Suprapubic skin (tissue), 4 donors: ENCODE measurements at regions not wholly inside any gene's neighbourhood (a gene's known extent, or its start where the extent isn't known, plus 50 kb on each side); places are given as distances from the start of the nearest gene placed in this dataset.

Source experiments
- DNase-seq, 2 donors: peaks; one replicate each; pipeline ENCODE4 v3.0.0-alpha.2; 2019; ENCODE audit warnings: low spot score in 2 of 2
- H3K27ac ChIP-seq: fragments of 200-600 bp; sonication (generic); one replicate; pipeline ENCODE4 v1.5.1; 2019
- H3K27me3 ChIP-seq: fragments of 200-600 bp; sonication (generic); one replicate; pipeline ENCODE4 v1.5.1; 2019
- H3K36me3 ChIP-seq: fragments of 200-600 bp; sonication (generic); one replicate; pipeline ENCODE4 v1.5.1; 2019
- H3K4me1 ChIP-seq: fragments of 200-600 bp; sonication (generic); one replicate; pipeline ENCODE4 v1.5.1; 2019
- H3K4me3 ChIP-seq: fragments of 200-600 bp; sonication (generic); one replicate; pipeline ENCODE4 v1.5.1; 2019; ENCODE audit warnings: mild to moderate bottlenecking
- H3K9me3 ChIP-seq: fragments of 200-600 bp; sonication (generic); one replicate; pipeline ENCODE4 v1.5.1; 2019
- EP300 ChIP-seq: sonication (generic); formaldehyde crosslinking; IDR thresholded peaks from one replicate; pipeline ENCODE4 v1.6.1; 2017; ENCODE audit warnings: antibody characterized with exemption
- POLR2A ChIP-seq, 2 donors: fragments of 450-650 bp; IDR thresholded peaks; one replicate each; pipeline ENCODE4 v1.6.1; 2017; ENCODE audit warnings: antibody characterized with exemption in 2 of 2, mild to moderate bottlenecking in 2 of 2, moderate library complexity in 2 of 2
- POLR2AphosphoS5 ChIP-seq, 3 donors: sonication (generic); formaldehyde crosslinking; IDR thresholded peaks; one replicate each; pipeline ENCODE4 v1.6.1; 2017; ENCODE audit warnings: antibody characterized with exemption in 3 of 3
- WGBS: methylation state at CpG from one replicate; pipeline ENCODE4 v1.1.5; 2018; 5-methylcytosine and 5-hydroxymethylcytosine counted together
- TF ChIP-seq, protein P1 (sequence below), 2 donors: fragments of 200-600 bp in 1 of 2; fragments of 450-650 bp in 1 of 2; sonication (generic) in 1 of 2; IDR thresholded peaks; one replicate each; pipeline ENCODE4 v1.5.1; 2016 to 2019; ENCODE audit warnings: antibody characterized with exemption in 2 of 2, mild to moderate bottlenecking in 1 of 2, moderate library complexity in 1 of 2

DNA sequence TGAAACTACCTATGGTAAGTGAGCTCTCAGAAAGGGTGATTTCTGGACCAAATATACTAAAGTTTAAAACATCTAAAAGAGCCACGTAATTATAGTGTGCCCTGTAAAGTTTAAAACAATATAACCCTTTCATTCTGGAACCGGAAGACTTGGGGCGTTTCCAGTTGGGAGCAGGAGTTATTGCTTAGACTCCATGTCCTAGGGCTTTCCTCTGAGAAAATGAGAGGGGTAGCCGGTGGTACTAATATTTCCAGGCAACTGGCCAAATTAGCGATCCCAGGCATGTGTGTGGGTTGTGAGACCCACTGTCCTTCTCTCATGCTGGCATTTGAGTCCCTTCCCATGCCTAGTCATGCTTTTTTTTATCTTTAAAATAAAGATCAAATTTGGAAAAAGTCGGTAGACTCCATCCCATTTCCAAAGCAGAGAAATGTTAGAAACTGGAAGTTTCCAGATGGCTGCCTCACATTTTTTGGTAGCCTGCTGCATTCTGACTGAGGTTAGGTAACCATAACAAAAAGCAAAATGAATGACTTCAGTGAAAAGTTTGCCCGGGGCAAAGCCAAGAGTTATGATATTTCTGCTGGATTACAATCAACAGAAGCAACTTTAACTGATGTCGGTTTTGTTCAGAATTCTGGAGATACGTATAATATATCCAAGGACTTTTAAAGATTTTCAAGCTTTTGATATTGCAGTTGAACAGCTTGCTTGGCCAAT is 227.4 kb downstream of the SS18 start:
- H3K4me1 ChIP-seq, result peaks cover 6% of the 10 kb centered on the region
- H3K27me3 ChIP-seq, result no peaks in the 10 kb centered on the region
- no peak for TF ChIP-seq POLR2AphosphoS5 (IDR thresholded peaks at IDR 0.05)
- TF ChIP-seq, protein P1, sequence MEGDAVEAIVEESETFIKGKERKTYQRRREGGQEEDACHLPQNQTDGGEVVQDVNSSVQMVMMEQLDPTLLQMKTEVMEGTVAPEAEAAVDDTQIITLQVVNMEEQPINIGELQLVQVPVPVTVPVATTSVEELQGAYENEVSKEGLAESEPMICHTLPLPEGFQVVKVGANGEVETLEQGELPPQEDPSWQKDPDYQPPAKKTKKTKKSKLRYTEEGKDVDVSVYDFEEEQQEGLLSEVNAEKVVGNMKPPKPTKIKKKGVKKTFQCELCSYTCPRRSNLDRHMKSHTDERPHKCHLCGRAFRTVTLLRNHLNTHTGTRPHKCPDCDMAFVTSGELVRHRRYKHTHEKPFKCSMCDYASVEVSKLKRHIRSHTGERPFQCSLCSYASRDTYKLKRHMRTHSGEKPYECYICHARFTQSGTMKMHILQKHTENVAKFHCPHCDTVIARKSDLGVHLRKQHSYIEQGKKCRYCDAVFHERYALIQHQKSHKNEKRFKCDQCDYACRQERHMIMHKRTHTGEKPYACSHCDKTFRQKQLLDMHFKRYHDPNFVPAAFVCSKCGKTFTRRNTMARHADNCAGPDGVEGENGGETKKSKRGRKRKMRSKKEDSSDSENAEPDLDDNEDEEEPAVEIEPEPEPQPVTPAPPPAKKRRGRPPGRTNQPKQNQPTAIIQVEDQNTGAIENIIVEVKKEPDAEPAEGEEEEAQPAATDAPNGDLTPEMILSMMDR (IDR thresholded peaks at IDR 0.05), result no peak
- TF ChIP-seq EP300, result no peak
- TF ChIP-seq POLR2A (IDR thresholded peaks at IDR 0.05), result no peak
- no peaks in the 10 kb centered on the region for H3K36me3 ChIP-seq
- no peak overlapping the region for H3K4me3 ChIP-seq
- H3K9me3 ChIP-seq, result no peaks in the 10 kb centered on the region
- WGBS, result 40% methylated on average over 9 of the region's 9 CpGs
- no peak overlapping the region for H3K27ac ChIP-seq
- no peak for DNase-seq

DNA sequence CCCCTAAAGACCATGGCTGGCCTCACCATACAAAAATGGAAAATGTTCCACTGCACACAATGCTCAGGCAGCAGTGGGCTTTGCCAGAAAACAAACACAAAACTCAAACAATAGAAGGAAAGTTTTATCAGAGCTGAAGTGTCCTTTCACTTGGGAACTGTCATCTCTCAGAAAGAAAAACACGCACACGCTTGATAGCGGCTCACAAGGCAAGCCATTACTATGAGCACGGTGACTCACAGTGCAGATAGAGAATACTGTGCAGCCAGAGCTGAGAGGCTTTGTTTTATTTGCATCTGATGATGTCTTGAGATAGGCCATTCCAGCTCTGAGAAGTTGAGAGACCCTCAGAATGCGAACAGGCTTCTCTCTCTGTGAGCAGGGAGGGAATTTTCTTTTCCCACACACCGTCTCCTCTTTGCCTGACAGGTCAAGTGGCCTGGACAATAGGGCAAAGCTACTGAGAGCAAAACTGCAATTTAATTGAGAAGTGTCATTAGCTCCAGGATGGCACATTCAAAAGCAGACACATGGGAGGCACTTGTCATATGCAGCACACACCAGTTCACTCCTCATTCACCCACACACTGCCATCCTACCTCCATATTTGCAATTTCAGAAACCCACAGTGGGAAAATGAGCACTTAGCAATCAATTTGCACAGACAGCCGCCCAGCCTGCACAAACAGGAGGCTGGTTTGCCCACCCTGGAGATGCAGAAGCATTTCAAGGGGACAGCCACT is 236.6 kb downstream of the SS18 start:
- H3K4me1 ChIP-seq, result no peaks in the 10 kb centered on the region
- no peak overlapping the region for H3K4me3 ChIP-seq
- H3K27me3 ChIP-seq, result no peaks in the 10 kb centered on the region
- TF ChIP-seq POLR2A (IDR thresholded peaks at IDR 0.05), result no peak
- TF ChIP-seq EP300, result no peak
- TF ChIP-seq POLR2AphosphoS5 (IDR thresholded peaks at IDR 0.05), result no peak
- TF ChIP-seq, protein P1 (IDR thresholded peaks at IDR 0.05), result no peak
- H3K27ac ChIP-seq, result no peak overlapping the region
- no peak for DNase-seq
- H3K36me3 ChIP-seq, result no peaks in the 10 kb centered on the region
- WGBS, result 88% methylated on average over 7 of the region's 7 CpGs
- H3K9me3 ChIP-seq, result no peaks in the 10 kb centered on the region

- Histone ChIP-seq H3K27me3 (no peaks in the 10 kb centered on the region), H3K36me3 (no peaks in the 10 kb centered on the region), H3K9me3 (no peaks in the 10 kb centered on the region), H3K27ac (no peak overlapping the region), H3K4me3 (no peak overlapping the region), H3K4me1 (no peaks in the 10 kb centered on the region)
- DNase-seq, result no peak
- TF ChIP-seq EP300 (no peak), POLR2A (IDR thresholded peaks at IDR 0.05) (no peak), POLR2AphosphoS5 (IDR thresholded peaks at IDR 0.05) (no peak)
- TF ChIP-seq, protein P1 (IDR thresholded peaks at IDR 0.05), result no peak
- WGBS, result 90% methylated on average over 3 of the region's 3 CpGs
These were observed 246.6 kb downstream of the SS18 start for GRCh38 chr18:25843791-25844190.

GRCh38 chr18:25842665-25843064 is 247.7 kb downstream of the SS18 start:
- H3K9me3 ChIP-seq, result no peaks in the 10 kb centered on the region
- no peaks in the 10 kb centered on the region for H3K4me1 ChIP-seq
- no peak for DNase-seq
- no peaks in the 10 kb centered on the region for H3K27me3 ChIP-seq
- no peak overlapping the region for H3K27ac ChIP-seq
- no peak overlapping the region for H3K4me3 ChIP-seq
- no peak for TF ChIP-seq POLR2A (IDR thresholded peaks at IDR 0.05)
- TF ChIP-seq, protein P1 (IDR thresholded peaks at IDR 0.05), result no peak
- TF ChIP-seq POLR2AphosphoS5 (IDR thresholded peaks at IDR 0.05), result no peak
- TF ChIP-seq EP300, result no peak
- no peaks in the 10 kb centered on the region for H3K36me3 ChIP-seq
- WGBS, result 0% methylated on average over 1 of the region's 1 CpG

GRCh38 chr18:25834061-25834460 is 256.4 kb downstream of the SS18 start:
- H3K4me1 ChIP-seq, result peaks cover 7% of the 10 kb centered on the region
- H3K9me3 ChIP-seq, result no peaks in the 10 kb centered on the region
- H3K4me3 ChIP-seq, result no peak overlapping the region
- H3K36me3 ChIP-seq, result no peaks in the 10 kb centered on the region
- H3K27ac ChIP-seq, result no peak overlapping the region
- DNase-seq, result no peak
- TF ChIP-seq EP300 (no peak), POLR2A (IDR thresholded peaks at IDR 0.05) (no peak), POLR2AphosphoS5 (IDR thresholded peaks at IDR 0.05) (no peak)
- TF ChIP-seq, protein P1 (IDR thresholded peaks at IDR 0.05), result no peak
- H3K27me3 ChIP-seq, result no peaks in the 10 kb centered on the region
- 75% methylated on average over 8 of the region's 8 CpGs for WGBS
